Psoas muscle (tissue), 7 donors: ENCODE measurements at regions not wholly inside any gene's neighbourhood (a gene's known extent, or its start where the extent isn't known, plus 50 kb on each side); places are given as distances from the start of the nearest gene placed in this dataset.

Source experiments
- ATAC-seq, 4 donors: fragments of 200-7000 bp; cut with Tn5 transposase; one replicate each; pipeline ENCODE4 v1.9.1; 2020; ENCODE audit warnings: moderate library complexity in 3 of 4, mild to moderate bottlenecking in 2 of 4
- DNase-seq, 2 donors: peaks; one replicate each; pipeline ENCODE4 v3.0.0-alpha.2; 2020
- H3K27ac ChIP-seq: fragments of 200-600 bp; one replicate; pipeline ENCODE4 v1.8.0; 2022
- H3K27me3 ChIP-seq, 3 donors: fragments of 200-600 bp in 1 of 3; one replicate each; pipeline versions ENCODE4 v1.6.1 to v1.8.0; 2013 to 2022; ENCODE audit warnings: low read length in 2 of 3, mild to moderate bottlenecking in 2 of 3, moderate library complexity in 1 of 3; ENCODE audit not compliant: insufficient read depth in 3 of 3
- H3K36me3 ChIP-seq, 2 donors: fragments of 200-600 bp in 1 of 2; one replicate each; pipeline versions ENCODE4 v1.6.1 to v1.8.0; 2013 to 2022; ENCODE audit warnings: low read depth in 1 of 2, mild to moderate bottlenecking in 1 of 2, moderate library complexity in 1 of 2; ENCODE audit not compliant: insufficient read depth in 1 of 2
- H3K4me1 ChIP-seq: fragments of 200-600 bp; one replicate; pipeline ENCODE4 v1.8.0; 2022
- H3K4me3 ChIP-seq: fragments of 200-600 bp; one replicate; pipeline ENCODE4 v1.8.0; 2022; ENCODE audit warnings: mild to moderate bottlenecking
- H3K9me3 ChIP-seq: fragments of 200-600 bp; one replicate; pipeline ENCODE4 v1.8.0; 2022
- CTCF ChIP-seq: fragments of 200-600 bp; IDR thresholded peaks from one replicate; pipeline ENCODE4 v1.8.0; 2022; ENCODE audit warnings: antibody characterized with exemption
- WGBS, 3 donors: extraction: QIAGEN DNeasy Blood & Tissue Kit; methylation state at CpG; one replicate each; pipeline versions ENCODE4 v1.1.6 to v1.1.7; 2013; 5-methylcytosine and 5-hydroxymethylcytosine counted together
- intact Hi-C, 2 donors: fragments of 100-400 bp; cut with DNase I; formaldehyde crosslinking; loops; one replicate each; pipeline versions ENCODE4 v1.11.0 to v1.14.2; 2022
- donor health status: healthy with polysubstance abuse.
- donor health status: DM: no; HTN: no; CAD: no; lungs with moderate emphysema.
- donor health status: Bipolar disorder and iron deficiency.
- donor health status: healthy.
- donor health status: DM: yes; HTN: yes; CAD: no.
- donor health status: DM: no; HTN: no; CAD: no.
- donor health status: DM: yes; HTN: yes; CAD: no.

DNA sequence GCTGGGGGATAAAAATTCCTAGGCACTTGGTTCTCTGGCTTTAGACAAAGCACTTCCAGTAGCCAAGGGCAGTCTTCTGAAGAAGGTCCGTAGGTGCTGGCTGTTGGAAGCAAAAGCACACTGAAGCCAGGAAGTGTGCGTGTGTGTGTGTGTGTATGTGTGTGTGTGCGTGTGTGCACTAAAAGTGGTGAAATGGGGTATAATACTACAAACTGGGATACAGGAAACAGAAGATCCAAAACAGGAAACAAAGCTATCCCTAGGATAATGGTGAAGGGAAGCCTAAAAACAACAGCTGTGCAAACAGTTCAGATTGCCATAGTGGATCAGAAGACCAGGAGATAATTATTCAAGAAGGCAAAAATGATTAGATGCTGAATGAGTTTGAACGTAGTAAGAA, 103.4 kb downstream of the IL20RB start:
- Histone ChIP-seq H3K27ac (no peak overlapping the region), H3K4me1 (no peaks in the 10 kb centered on the region), H3K9me3 (no peaks in the 10 kb centered on the region), H3K4me3 (no peak overlapping the region), H3K27me3 (peaks cover 0 to 1% (median 0%) of the 10 kb centered on the region in 3 donors), H3K36me3 (no peaks in the 10 kb centered on the region)
- TF ChIP-seq CTCF: no peak
- ATAC-seq: no peak
- DNase-seq: no peak
- intact Hi-C loops: no loop called here
- WGBS, 3 donors: 57 to 71% (median 67%) methylated on average over 4 of the region's 4 CpGs

- ATAC-seq (no peak), DNase-seq (no peak)
- intact Hi-C loops: no loop called here
- no peak for TF ChIP-seq CTCF
- peaks cover 0 to 1% (median 0%) of the 10 kb centered on the region in 3 donors for H3K27me3 ChIP-seq
- H3K4me1 ChIP-seq: no peaks in the 10 kb centered on the region
- no peaks in the 10 kb centered on the region for H3K36me3 ChIP-seq
- 62 to 80% (median 63%) methylated on average over 2 of the region's 2 CpGs for WGBS, 3 donors
- no peak overlapping the region for H3K27ac ChIP-seq
- H3K4me3 ChIP-seq: no peak overlapping the region
- no peaks in the 10 kb centered on the region for H3K9me3 ChIP-seq
Observed at GRCh38 chr3:137062250-137062649, 104.5 kb downstream of the IL20RB start.

DNA sequence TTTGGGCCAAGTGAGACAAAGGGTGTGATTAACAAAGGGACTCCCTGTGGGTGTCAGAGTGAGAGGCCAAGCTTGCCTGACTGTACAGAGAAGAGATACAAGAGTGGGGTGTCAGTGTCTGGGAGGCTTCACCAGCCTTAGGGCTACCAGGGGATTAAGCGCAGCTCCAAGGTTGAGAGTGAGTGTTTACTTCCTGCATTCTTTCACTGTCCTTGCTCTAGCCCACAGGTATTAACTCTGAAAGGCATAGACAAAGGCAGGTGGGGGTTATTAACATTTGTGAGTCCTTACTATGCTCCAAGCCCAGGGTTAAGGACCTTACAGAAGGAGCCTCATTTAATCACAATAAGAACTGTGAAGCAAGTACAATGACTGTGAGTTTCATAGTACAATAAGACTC, 107.6 kb downstream of the IL20RB start:
- 78 to 90% (median 88%) methylated on average over 1 of the region's 1 CpG for WGBS, 3 donors
- no peak for TF ChIP-seq CTCF
- no peak for ATAC-seq
- intact Hi-C loops: no loop called here
- Histone ChIP-seq H3K27me3 (peaks cover 0 to 1% (median 0%) of the 10 kb centered on the region in 3 donors), H3K4me1 (no peaks in the 10 kb centered on the region), H3K36me3 (no peaks in the 10 kb centered on the region), H3K4me3 (no peak overlapping the region), H3K9me3 (no peaks in the 10 kb centered on the region), H3K27ac (no peak overlapping the region)
- DNase-seq: no peak

- DNase-seq (no peak), ATAC-seq (no peak)
- 73 to 78% (median 74%) methylated on average over 2 of the region's 2 CpGs for WGBS, 3 donors
- Histone ChIP-seq H3K27ac (no peak overlapping the region), H3K4me1 (no peaks in the 10 kb centered on the region), H3K27me3 (peaks cover 0 to 1% (median 0%) of the 10 kb centered on the region in 3 donors), H3K36me3 (no peaks in the 10 kb centered on the region), H3K4me3 (no peak overlapping the region), H3K9me3 (no peaks in the 10 kb centered on the region)
- TF ChIP-seq CTCF: no peak
- intact Hi-C loops: no loop called here
Observed at GRCh38 chr3:137066092-137066491, 108.3 kb downstream of the IL20RB start.

DNA sequence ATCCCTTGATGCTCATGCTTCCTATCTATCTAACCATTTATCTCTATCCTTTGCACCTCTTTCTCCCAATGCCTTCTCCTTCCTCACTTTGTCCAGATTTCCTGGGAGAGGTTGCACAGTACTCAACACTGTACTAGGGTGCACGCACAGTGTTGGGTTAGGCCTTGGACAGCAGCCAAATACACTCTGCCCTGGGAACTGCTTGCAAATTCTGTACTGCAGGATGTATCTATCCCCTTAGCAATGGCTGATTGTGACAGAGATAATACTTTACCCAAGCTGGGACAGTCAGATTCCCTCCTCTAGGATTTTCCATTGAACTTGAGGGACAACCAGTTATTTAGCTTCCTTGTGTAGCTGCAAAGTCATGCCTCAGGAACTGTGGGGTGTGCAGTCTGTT, 113.3 kb downstream of the IL20RB start:
- ATAC-seq (no peak), DNase-seq (no peak)
- intact Hi-C loops: no loop called here
- H3K4me3 ChIP-seq: no peak overlapping the region
- WGBS, 3 donors: 24 to 53% (median 36%) methylated on average over 1 of the region's 1 CpG
- no peaks in the 10 kb centered on the region for H3K4me1 ChIP-seq
- no peaks in the 10 kb centered on the region for H3K36me3 ChIP-seq
- H3K9me3 ChIP-seq: no peaks in the 10 kb centered on the region
- no peak overlapping the region for H3K27ac ChIP-seq
- H3K27me3 ChIP-seq: no peaks in the 10 kb centered on the region
- no peak for TF ChIP-seq CTCF
